Glutamatergic neuron (in vitro differentiated cells): ENCODE measurements at regions not wholly inside any gene's neighbourhood (a gene's known extent, or its start where the extent isn't known, plus 50 kb on each side); places are given as distances from the start of the nearest gene placed in this dataset.
"Not testable (repeated sequence)": the region's sequence is repeated elsewhere in the genome, so short reads cannot be mapped to it uniquely, and the experiment has no call there.

Source experiments
- DNase-seq: peaks from one replicate; pipeline ENCODE4 v3.0.0; 2022
- H3K27ac Mint-ChIP-seq: one replicate; pipeline ENCODE4 v1.8.0; 2020; ENCODE audit warnings: mild to moderate bottlenecking, mixed read lengths, inconsistent platforms; ENCODE audit not compliant: unreplicated experiment
- H3K27me3 Mint-ChIP-seq: one replicate; pipeline ENCODE4 v1.8.0; 2020; ENCODE audit warnings: mild to moderate bottlenecking, moderate library complexity, mixed read lengths, inconsistent platforms; ENCODE audit not compliant: unreplicated experiment
- H3K36me3 Mint-ChIP-seq: one replicate; pipeline ENCODE4 v1.8.0; 2020; ENCODE audit warnings: mild to moderate bottlenecking, mixed read lengths, inconsistent platforms; ENCODE audit not compliant: unreplicated experiment
- H3K4me1 Mint-ChIP-seq: one replicate; pipeline ENCODE4 v1.8.0; 2020; ENCODE audit warnings: mild to moderate bottlenecking, low read depth, mixed read lengths, inconsistent platforms; ENCODE audit not compliant: unreplicated experiment
- H3K4me3 Mint-ChIP-seq: one replicate; pipeline ENCODE4 v1.8.0; 2020; ENCODE audit warnings: mild to moderate bottlenecking, mixed read lengths, inconsistent platforms; ENCODE audit not compliant: unreplicated experiment
- H3K9me3 Mint-ChIP-seq: one replicate; pipeline ENCODE4 v1.8.0; 2020; ENCODE audit warnings: mild to moderate bottlenecking, moderate library complexity, mixed read lengths, inconsistent platforms; ENCODE audit not compliant: unreplicated experiment
- CTCF ChIP-seq: fragments of 200-600 bp; sonication (generic); IDR thresholded peaks from one replicate; pipeline ENCODE4 v1.5.0; 2021; ENCODE audit not compliant: partially characterized antibody, unreplicated experiment

GRCh38 chr18:35880788-35881455 lies 91.6 kb upstream of the RMP24 start:
- peaks cover 15% of the 10 kb centered on the region for H3K4me1 Mint-ChIP-seq

GRCh38 chr18:35888329-35888728 lies 84.2 kb upstream of the RMP24 start:
- no peaks in the 10 kb centered on the region for H3K9me3 Mint-ChIP-seq
- TF ChIP-seq CTCF = no peak
- DNase-seq = no peak
- no peak overlapping the region for H3K4me3 Mint-ChIP-seq
- H3K27me3 Mint-ChIP-seq = no peaks in the 10 kb centered on the region
- no peak overlapping the region for H3K27ac Mint-ChIP-seq
- no peaks in the 10 kb centered on the region for H3K4me1 Mint-ChIP-seq
- peaks cover 15% of the 10 kb centered on the region for H3K36me3 Mint-ChIP-seq

More at GRCh38 chr18:35880788-35881455, 91.6 kb upstream of the RMP24 start:
- DNase-seq = no peak
- H3K36me3 Mint-ChIP-seq = no peaks in the 10 kb centered on the region
- no peaks in the 10 kb centered on the region for H3K27me3 Mint-ChIP-seq
- no peak overlapping the region for H3K27ac Mint-ChIP-seq
- no peak for TF ChIP-seq CTCF
- no peak overlapping the region for H3K4me3 Mint-ChIP-seq
- H3K9me3 Mint-ChIP-seq = no peaks in the 10 kb centered on the region

- DNase-seq = no peak
- no peaks in the 10 kb centered on the region for H3K4me1 Mint-ChIP-seq
- no peak for TF ChIP-seq CTCF
- no peak overlapping the region for H3K27ac Mint-ChIP-seq
- H3K9me3 Mint-ChIP-seq = no peaks in the 10 kb centered on the region
- no peaks in the 10 kb centered on the region for H3K27me3 Mint-ChIP-seq
- no peak overlapping the region for H3K4me3 Mint-ChIP-seq
- H3K36me3 Mint-ChIP-seq = peaks cover 19% of the 10 kb centered on the region
Observed at GRCh38 chr18:35889677-35890076, 82.8 kb upstream of the RMP24 start.

- Mint-ChIP-seq H3K36me3 (peaks cover 19% of the 10 kb centered on the region), H3K27me3 (no peaks in the 10 kb centered on the region), H3K4me1 (no peaks in the 10 kb centered on the region), H3K4me3 (no peak overlapping the region), H3K9me3 (no peaks in the 10 kb centered on the region), H3K27ac (no peak overlapping the region)
- TF ChIP-seq CTCF = no peak
- no peak for DNase-seq
Observed at GRCh38 chr18:35890323-35890722, 82.2 kb upstream of the RMP24 start.

- Mint-ChIP-seq H3K9me3 (no peaks in the 10 kb centered on the region), H3K4me3 (no peak overlapping the region), H3K4me1 (no peaks in the 10 kb centered on the region), H3K27me3 (no peaks in the 10 kb centered on the region), H3K27ac (no peak overlapping the region), H3K36me3 (peaks cover 24% of the 10 kb centered on the region)
- TF ChIP-seq CTCF = no peak
- DNase-seq = no peak
Observed at GRCh38 chr18:35892118-35892517, 80.4 kb upstream of the RMP24 start.

GRCh38 chr18:35897481-35897880 lies 75.0 kb upstream of the RMP24 start:
- not testable (repeated sequence) for H3K27me3 Mint-ChIP-seq, DNase-seq, H3K4me1 Mint-ChIP-seq, H3K27ac Mint-ChIP-seq, H3K9me3 Mint-ChIP-seq, H3K4me3 Mint-ChIP-seq
- peaks cover 34% of the 10 kb centered on the region for H3K36me3 Mint-ChIP-seq
